Uterus (tissue), 3 donors: ENCODE measurements at regions not wholly inside any gene's neighbourhood (a gene's known extent, or its start where the extent isn't known, plus 50 kb on each side); places are given as distances from the start of the nearest gene placed in this dataset.

ENCODE experiments used
- DNase-seq, 2 donors: peaks; one replicate each; pipeline ENCODE4 v3.0.0-alpha.2; 2019 to 2020
- H3K27ac ChIP-seq, 2 donors: fragments of 200-600 bp; sonication (generic); 1 replicate in 1 of 2; 2 replicates in 1 of 2; pipeline ENCODE4 v1.5.1; 2016 to 2018
- H3K27me3 ChIP-seq, 2 donors: fragments of 200-600 bp; sonication (generic); one replicate each; pipeline ENCODE4 v1.5.1; 2018 to 2019; ENCODE audit warnings: control low read depth in 1 of 2
- H3K36me3 ChIP-seq, 2 donors: fragments of 200-600 bp; sonication (generic); one replicate each; pipeline ENCODE4 v1.5.1; 2019; ENCODE audit warnings: control low read depth in 1 of 2
- H3K4me1 ChIP-seq, 2 donors: fragments of 200-600 bp; sonication (generic); one replicate each; pipeline ENCODE4 v1.5.1; 2018 to 2019; ENCODE audit warnings: control low read depth in 1 of 2
- H3K4me3 ChIP-seq, 2 donors: fragments of 200-600 bp; sonication (generic); 1 replicate in 1 of 2; 2 replicates in 1 of 2; pipeline ENCODE4 v1.5.1; 2018 to 2019; ENCODE audit warnings: mild to moderate bottlenecking in 1 of 2
- H3K9me3 ChIP-seq, 2 donors: fragments of 200-600 bp; sonication (generic); one replicate each; pipeline ENCODE4 v1.5.1; 2019; ENCODE audit warnings: control low read depth in 1 of 2
- POLR2A ChIP-seq, 2 donors: fragments of 450-650 bp; IDR thresholded peaks; one replicate each; pipeline ENCODE4 v1.6.1; 2016; ENCODE audit warnings: antibody characterized with exemption in 2 of 2, mild to moderate bottlenecking in 1 of 2, moderate library complexity in 1 of 2
- intact Hi-C: fragments of 100-400 bp; cut with DNase I; formaldehyde crosslinking; loops from one replicate; pipeline ENCODE4 v1.15.1; 2023; ENCODE audit warnings: low total_unique reads
- TF ChIP-seq, protein P1 (sequence below), 4 experiments: fragments of 200-600 bp in 2 of 4; fragments of 450-650 bp in 2 of 4; sonication (generic) in 2 of 4; IDR thresholded peaks; one replicate each; pipeline ENCODE4 v1.5.1; 2016 to 2019; ENCODE audit warnings: antibody characterized with exemption in 4 of 4, mild to moderate bottlenecking in 2 of 4, moderate library complexity in 1 of 4
- donor health status: DM: yes; HTN: yes; CAD: no.

DNA sequence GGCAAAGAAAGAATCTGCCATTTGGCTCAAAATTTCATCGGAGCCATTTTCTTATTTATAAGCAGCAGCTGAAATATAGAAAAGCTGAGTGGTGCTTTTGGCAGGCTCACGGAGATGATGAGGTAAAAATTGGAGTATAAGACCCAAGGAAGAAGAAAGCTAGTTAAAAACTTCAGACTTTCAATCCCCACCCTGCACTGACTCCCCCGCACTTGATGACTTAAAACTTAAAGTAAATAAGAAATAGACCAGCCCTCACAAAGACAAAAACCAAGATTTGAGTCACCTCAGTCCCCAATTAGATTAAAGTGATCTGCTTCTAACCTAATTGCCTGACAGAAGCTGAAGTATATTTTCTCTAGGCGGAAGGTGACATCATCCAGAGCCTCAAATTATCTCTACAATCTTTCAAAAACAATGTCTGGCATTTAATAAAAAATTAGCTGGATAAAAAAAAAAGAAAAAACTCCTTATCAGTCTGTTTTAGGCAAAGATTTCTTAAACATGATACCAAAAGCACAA lies 124.0 kb upstream of the PJA2 start:
- H3K4me3 ChIP-seq = no peak overlapping the region
- no peaks in the 10 kb centered on the region for H3K27me3 ChIP-seq
- intact Hi-C loops = no loop called here

DNA sequence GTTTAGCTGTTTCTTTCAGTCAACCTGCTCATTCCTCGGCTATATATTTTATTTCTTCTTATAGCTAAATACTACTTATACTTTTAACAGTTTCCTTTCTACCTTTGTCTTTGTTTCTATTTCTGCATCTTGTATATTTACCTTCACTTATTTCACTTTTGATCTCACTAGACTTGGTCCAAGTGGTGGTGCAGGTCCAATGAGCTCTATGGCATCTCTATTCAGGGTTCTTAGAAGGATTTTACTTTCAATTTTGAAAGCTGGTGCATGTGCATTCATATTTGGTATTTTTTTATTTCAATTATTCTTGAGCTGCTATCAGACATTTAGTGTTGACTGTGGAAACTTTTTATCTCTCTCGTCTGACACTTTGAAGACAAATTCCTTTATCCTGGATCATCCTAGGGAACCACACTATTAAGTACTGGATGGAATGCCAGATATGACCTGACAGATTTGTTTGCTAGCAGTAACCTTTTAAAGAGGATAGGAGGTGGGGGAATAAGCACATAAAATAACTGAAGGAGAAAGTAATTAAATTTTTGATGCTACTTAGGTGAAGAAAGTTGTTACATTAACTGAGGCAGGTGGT lies 123.1 kb upstream of the PJA2 start:
- no peak for DNase-seq
- Histone ChIP-seq H3K27ac (no peak overlapping the region), H3K36me3 (no peaks in the 10 kb centered on the region), H3K9me3 (no peaks in the 10 kb centered on the region), H3K4me1 (no peaks in the 10 kb centered on the region), H3K27me3 (no peaks in the 10 kb centered on the region), H3K4me3 (no peak overlapping the region)
- no peak for TF ChIP-seq POLR2A (IDR thresholded peaks at IDR 0.05)
- TF ChIP-seq, protein P1, sequence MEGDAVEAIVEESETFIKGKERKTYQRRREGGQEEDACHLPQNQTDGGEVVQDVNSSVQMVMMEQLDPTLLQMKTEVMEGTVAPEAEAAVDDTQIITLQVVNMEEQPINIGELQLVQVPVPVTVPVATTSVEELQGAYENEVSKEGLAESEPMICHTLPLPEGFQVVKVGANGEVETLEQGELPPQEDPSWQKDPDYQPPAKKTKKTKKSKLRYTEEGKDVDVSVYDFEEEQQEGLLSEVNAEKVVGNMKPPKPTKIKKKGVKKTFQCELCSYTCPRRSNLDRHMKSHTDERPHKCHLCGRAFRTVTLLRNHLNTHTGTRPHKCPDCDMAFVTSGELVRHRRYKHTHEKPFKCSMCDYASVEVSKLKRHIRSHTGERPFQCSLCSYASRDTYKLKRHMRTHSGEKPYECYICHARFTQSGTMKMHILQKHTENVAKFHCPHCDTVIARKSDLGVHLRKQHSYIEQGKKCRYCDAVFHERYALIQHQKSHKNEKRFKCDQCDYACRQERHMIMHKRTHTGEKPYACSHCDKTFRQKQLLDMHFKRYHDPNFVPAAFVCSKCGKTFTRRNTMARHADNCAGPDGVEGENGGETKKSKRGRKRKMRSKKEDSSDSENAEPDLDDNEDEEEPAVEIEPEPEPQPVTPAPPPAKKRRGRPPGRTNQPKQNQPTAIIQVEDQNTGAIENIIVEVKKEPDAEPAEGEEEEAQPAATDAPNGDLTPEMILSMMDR (IDR thresholded peaks at IDR 0.05) = no peak
- intact Hi-C loops = no loop called here

More for the DNA sequence above, 124.0 kb upstream of the PJA2 start:
- H3K27ac ChIP-seq = no peak overlapping the region
- no peaks in the 10 kb centered on the region for H3K4me1 ChIP-seq
- H3K9me3 ChIP-seq = no peaks in the 10 kb centered on the region
- TF ChIP-seq, protein P1 (IDR thresholded peaks at IDR 0.05) = no peak
- TF ChIP-seq POLR2A (IDR thresholded peaks at IDR 0.05) = no peak
- no peaks in the 10 kb centered on the region for H3K36me3 ChIP-seq
- DNase-seq = no peak

DNA sequence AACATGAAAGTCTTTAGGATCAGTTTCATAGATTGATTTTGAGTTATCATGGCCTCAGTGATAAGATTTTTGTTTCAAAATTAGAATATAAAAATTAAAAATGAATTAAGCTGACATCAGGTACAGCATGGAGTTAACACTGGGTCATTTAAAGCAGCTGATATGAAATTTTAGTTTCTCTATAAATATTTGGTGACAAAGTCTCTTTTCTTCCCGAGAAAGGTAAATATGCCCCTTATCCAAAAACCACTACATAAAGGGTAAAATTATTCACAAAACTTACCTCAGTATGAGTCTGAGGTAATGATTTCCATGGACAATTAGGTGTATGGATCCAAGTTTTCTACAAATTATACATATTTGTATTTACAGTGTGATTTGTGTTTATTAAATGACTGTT lies 121.5 kb upstream of the PJA2 start:
- DNase-seq = no peak
- H3K4me3 ChIP-seq = no peak overlapping the region
- TF ChIP-seq, protein P1 (IDR thresholded peaks at IDR 0.05) = no peak
- TF ChIP-seq POLR2A (IDR thresholded peaks at IDR 0.05) = no peak
- intact Hi-C loops = no loop called here
- H3K27me3 ChIP-seq = no peaks in the 10 kb centered on the region
- H3K4me1 ChIP-seq = no peaks in the 10 kb centered on the region
- H3K9me3 ChIP-seq = no peaks in the 10 kb centered on the region
- H3K36me3 ChIP-seq = no peaks in the 10 kb centered on the region
- no peak overlapping the region for H3K27ac ChIP-seq

DNA sequence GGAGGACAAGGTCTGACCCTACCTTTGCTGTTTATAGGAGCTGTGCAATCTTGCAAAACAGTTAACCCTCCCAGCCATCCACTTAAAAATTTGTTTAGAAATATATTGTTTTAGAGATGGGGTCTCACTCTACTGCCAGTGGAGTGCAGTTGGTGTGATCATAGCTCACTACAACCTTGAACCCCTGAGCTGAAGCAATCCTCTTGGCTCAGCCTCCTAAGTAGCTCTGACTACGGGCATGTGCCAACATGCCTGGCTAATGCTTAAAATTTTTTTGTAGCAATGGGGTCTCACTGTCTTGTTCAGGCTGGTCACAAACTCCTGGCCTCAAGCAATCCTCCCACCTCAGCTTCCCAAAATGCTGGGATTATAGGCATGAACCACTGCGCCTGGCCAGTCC lies 120.2 kb upstream of the PJA2 start:
- no peaks in the 10 kb centered on the region for H3K27me3 ChIP-seq
- no peaks in the 10 kb centered on the region for H3K4me1 ChIP-seq
- no peaks in the 10 kb centered on the region for H3K9me3 ChIP-seq
- no peak for TF ChIP-seq POLR2A (IDR thresholded peaks at IDR 0.05)
- TF ChIP-seq, protein P1 (IDR thresholded peaks at IDR 0.05) = no peak
- H3K36me3 ChIP-seq = no peaks in the 10 kb centered on the region
- no peak overlapping the region for H3K27ac ChIP-seq
- intact Hi-C loops = no loop called here
- DNase-seq = no peak
- H3K4me3 ChIP-seq = no peak overlapping the region

DNA sequence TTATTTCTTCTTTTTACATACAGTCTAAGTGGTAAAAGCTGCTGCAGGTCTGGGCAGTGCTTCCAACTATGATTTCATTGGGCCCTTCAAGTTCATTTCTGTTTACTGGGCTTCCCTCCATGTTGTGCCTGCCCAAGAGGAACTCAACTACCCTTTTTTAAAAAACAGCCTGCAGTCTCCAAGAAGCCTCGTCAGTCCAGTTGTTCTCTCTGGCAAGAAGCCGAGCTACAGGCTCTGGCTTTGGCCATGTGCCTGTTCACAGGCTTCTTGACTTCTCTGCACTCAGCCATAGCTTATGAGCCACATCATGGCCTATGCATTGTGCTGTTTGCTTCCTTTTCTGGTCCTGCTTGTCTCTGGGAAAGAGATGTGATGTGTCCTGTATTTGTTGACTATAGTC lies 119.7 kb upstream of the PJA2 start:
- no peak overlapping the region for H3K27ac ChIP-seq
- TF ChIP-seq, protein P1 (IDR thresholded peaks at IDR 0.05) = no peak
- no peak for TF ChIP-seq POLR2A (IDR thresholded peaks at IDR 0.05)
- no peaks in the 10 kb centered on the region for H3K9me3 ChIP-seq
- no peaks in the 10 kb centered on the region for H3K27me3 ChIP-seq
- no peaks in the 10 kb centered on the region for H3K36me3 ChIP-seq
- H3K4me3 ChIP-seq = no peak overlapping the region
- no peak for DNase-seq
- no peaks in the 10 kb centered on the region for H3K4me1 ChIP-seq
- intact Hi-C loops = no loop called here
